ENCODE measurements at regions not wholly inside any gene's neighbourhood (a gene's known extent, or its start where the extent isn't known, plus 50 kb on each side); places are given as distances from the start of the nearest gene placed in this dataset.

GRCh38 chr22:48715511-48715910 is 1112.2 kb downstream of the BRD1 start:
- Histone ChIP-seq H3K9me3 (ENCODE audit: control insufficient read depth, insufficient read depth, low read depth, low read length) (no peaks in the 10 kb centered on the region), H3K4me1 (ENCODE audit: control insufficient read depth, insufficient read depth, low read length) (no peaks in the 10 kb centered on the region), H3K4me3 (ENCODE audit: low read depth in 2 of 2, low read length in 2 of 2) (no peak overlapping the region), H3K36me3 (ENCODE audit: control insufficient read depth, insufficient read depth, low read length) (no peaks in the 10 kb centered on the region), H3K27ac (ENCODE audit: low read length) (no peak overlapping the region), H3K27me3 (ENCODE audit: control insufficient read depth, insufficient read depth, low read length) (no peaks in the 10 kb centered on the region)
- ChIA-PET POLR2A (no interaction called here), CTCF (no interaction called here)
- no peak for TF ChIP-seq POLR2AphosphoS5 (IDR thresholded peaks at IDR 0.05; ENCODE audit: low read depth, low read length)
- TF ChIP-seq REST (IDR thresholded peaks at IDR 0.05; ENCODE audit: insufficient read depth in 1 of 2, low read depth in 2 of 2, low read length in 1 of 2) = no peak
- no peak for TF ChIP-seq TCF7L2 (IDR thresholded peaks at IDR 0.05; ENCODE audit: low read depth, low read length)
- TF ChIP-seq CTCF (IDR thresholded peaks at IDR 0.05) = no peak
- no peak for TF ChIP-seq SIN3A (IDR thresholded peaks at IDR 0.05; ENCODE audit: borderline replicate concordance, insufficient read depth, low read depth, low read length)
- no TSS peak for BruUV-seq (replicated peaks)
- intact Hi-C loops (cut with micrococcal nuclease; ENCODE audit: unreplicated experiment) (no loop called here), in situ Hi-C loops (cut with HindIII; ENCODE audit: low pct_unique_long_range_greater_than_20kb, low sequenced_read_pairs) (no loop called here)
- no peak for DNase-seq (ENCODE audit: low read depth, low spot score)
- ATAC-seq = no peak

GRCh38 chr22:48714231-48714630 is 1113.4 kb downstream of the BRD1 start:
- intact Hi-C loops (cut with micrococcal nuclease; ENCODE audit: unreplicated experiment) = no loop called here
- Histone ChIP-seq H3K36me3 (ENCODE audit: control insufficient read depth, insufficient read depth, low read length) (no peaks in the 10 kb centered on the region), H3K9me3 (ENCODE audit: control insufficient read depth, insufficient read depth, low read depth, low read length) (no peaks in the 10 kb centered on the region), H3K27me3 (ENCODE audit: control insufficient read depth, insufficient read depth, low read length) (no peaks in the 10 kb centered on the region; the same call in 1 of the 2 replicates), H3K27ac (ENCODE audit: low read length) (no peak overlapping the region), H3K4me1 (ENCODE audit: control insufficient read depth, insufficient read depth, low read length) (no peaks in the 10 kb centered on the region), H3K4me3 (ENCODE audit: low read depth in 2 of 2, low read length in 2 of 2) (no peak overlapping the region)
- POLR2A ChIA-PET = no interaction called here
- ATAC-seq (no peak), DNase-seq (ENCODE audit: low read depth, low spot score) (no peak)
- CTCF ChIA-PET = no interaction called here
- in situ Hi-C loops (cut with HindIII; ENCODE audit: low pct_unique_long_range_greater_than_20kb, low sequenced_read_pairs) = no loop called here
- BruUV-seq (replicated peaks) = no TSS peak
- TF ChIP-seq SIN3A (IDR thresholded peaks at IDR 0.05; ENCODE audit: borderline replicate concordance, insufficient read depth, low read depth, low read length) (no peak), POLR2AphosphoS5 (IDR thresholded peaks at IDR 0.05; ENCODE audit: low read depth, low read length) (no peak), CTCF (IDR thresholded peaks at IDR 0.05) (no peak), TCF7L2 (IDR thresholded peaks at IDR 0.05; ENCODE audit: low read depth, low read length) (no peak), REST (IDR thresholded peaks at IDR 0.05; ENCODE audit: insufficient read depth in 1 of 2, low read depth in 2 of 2, low read length in 1 of 2) (no peak)

Measured in Panc1 (cell line).